Type B pancreatic cell (in vitro differentiated cells): ENCODE measurements at regions not wholly inside any gene's neighbourhood (a gene's known extent, or its start where the extent isn't known, plus 50 kb on each side); places are given as distances from the start of the nearest gene placed in this dataset.

Source experiments
- DNase-seq: peaks from one replicate; pipeline ENCODE4 v3.0.0; 2021; ENCODE audit warnings: mixed read lengths; ENCODE audit not compliant: unreplicated experiment; ENCODE audit errors: extremely low spot score
- H3K27ac Mint-ChIP-seq: 2 replicates; pipeline ENCODE4 v1.8.0; 2021; ENCODE audit warnings: mild to moderate bottlenecking, mixed read lengths
- H3K27me3 Mint-ChIP-seq: 2 replicates; pipeline ENCODE4 v1.8.0; 2021; ENCODE audit warnings: mixed read lengths
- H3K36me3 Mint-ChIP-seq: 2 replicates; pipeline ENCODE4 v1.8.0; 2021; ENCODE audit warnings: mixed read lengths
- H3K4me1 Mint-ChIP-seq: one replicate; pipeline ENCODE4 v1.8.0; 2021; ENCODE audit warnings: mixed read lengths; ENCODE audit not compliant: unreplicated experiment
- H3K4me3 Mint-ChIP-seq: 2 replicates; pipeline ENCODE4 v1.8.0; 2021; ENCODE audit warnings: mild to moderate bottlenecking, mixed read lengths
- H3K9me3 Mint-ChIP-seq: 2 replicates; pipeline ENCODE4 v1.8.0; 2021; ENCODE audit warnings: mixed read lengths
- CTCF ChIP-seq: fragments of 200-600 bp; sonication (generic); conservative IDR thresholded peaks from 2 replicates; pipeline ENCODE4 v1.5.0; 2021; ENCODE audit warnings: antibody characterized with exemption, mild to moderate bottlenecking

DNA sequence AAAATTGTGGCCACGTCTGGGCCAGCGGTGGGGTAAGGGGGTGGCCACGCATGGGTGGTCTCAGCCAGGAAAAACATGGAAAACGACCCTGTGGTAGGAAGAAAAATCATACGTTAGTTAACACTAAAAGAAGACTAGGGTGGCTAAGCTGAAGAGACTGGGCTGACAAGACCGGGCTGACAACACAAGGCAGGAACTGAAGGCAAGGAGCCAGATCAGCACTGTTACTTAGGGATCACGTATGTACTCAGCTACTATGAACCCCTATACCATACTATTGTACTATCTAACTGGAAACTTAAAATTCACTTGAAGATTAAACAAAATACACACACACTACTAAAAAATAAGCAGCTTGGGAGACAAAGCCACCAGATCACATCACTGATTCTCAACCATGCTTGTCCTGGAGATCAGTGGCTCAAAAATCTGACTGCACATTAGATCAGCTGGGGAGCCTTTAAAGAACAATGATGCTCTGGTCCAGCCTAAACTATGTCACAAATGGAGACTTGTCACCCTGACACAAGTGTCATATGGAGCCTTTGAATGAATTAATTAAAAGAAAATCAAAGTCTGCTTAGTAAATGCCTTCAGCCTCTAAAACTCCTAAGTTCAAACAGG is 442.2 kb downstream of the SHQ1 start:
- Mint-ChIP-seq H3K36me3 (peaks cover 7% of the 10 kb centered on the region), H3K9me3 (no peaks in the 10 kb centered on the region), H3K4me1 (peaks cover 51% of the 10 kb centered on the region), H3K27ac (no peak overlapping the region), H3K27me3 (no peaks in the 10 kb centered on the region), H3K4me3 (peak overlapping the region; percentile 15)
- no peak for TF ChIP-seq CTCF
- no peak for DNase-seq

GRCh38 chr3:72401005-72401545 is 447.2 kb downstream of the SHQ1 start:
- Mint-ChIP-seq H3K27me3 (no peaks in the 10 kb centered on the region), H3K4me3 (no peak overlapping the region), H3K27ac (peak overlapping the region; percentile 16), H3K4me1 (peaks cover 49% of the 10 kb centered on the region), H3K9me3 (peaks cover 4% of the 10 kb centered on the region), H3K36me3 (peaks cover 22% of the 10 kb centered on the region)
- DNase-seq: no peak
- no peak for TF ChIP-seq CTCF

GRCh38 chr3:72398781-72399180 is 449.5 kb downstream of the SHQ1 start:
- H3K27me3 Mint-ChIP-seq: no peaks in the 10 kb centered on the region
- peaks cover 4% of the 10 kb centered on the region for H3K9me3 Mint-ChIP-seq
- DNase-seq: no peak
- no peak overlapping the region for H3K4me3 Mint-ChIP-seq
- H3K4me1 Mint-ChIP-seq: peaks cover 35% of the 10 kb centered on the region
- H3K36me3 Mint-ChIP-seq: peaks cover 20% of the 10 kb centered on the region
- H3K27ac Mint-ChIP-seq: no peak overlapping the region
- no peak for TF ChIP-seq CTCF

DNA sequence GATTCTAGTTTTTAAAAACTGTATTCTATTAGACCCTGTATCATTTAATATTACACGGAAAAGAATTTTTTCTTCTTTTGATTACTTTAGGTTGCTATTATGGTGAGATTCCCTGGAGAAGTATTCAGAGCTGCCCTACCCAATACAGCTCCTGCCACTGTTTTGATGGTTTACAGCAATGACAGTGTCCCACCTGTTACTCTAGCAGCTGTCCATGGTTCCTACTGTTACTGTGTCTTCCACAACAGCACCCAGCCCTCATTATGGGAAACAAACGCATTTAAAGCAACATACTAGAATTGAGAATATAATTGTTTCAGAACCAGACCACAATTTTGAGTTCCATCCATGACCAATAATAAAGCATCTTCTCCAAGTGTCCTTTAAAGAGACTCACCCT is 450.7 kb downstream of the SHQ1 start:
- Mint-ChIP-seq H3K27me3 (no peaks in the 10 kb centered on the region), H3K36me3 (peaks cover 20% of the 10 kb centered on the region), H3K9me3 (peaks cover 4% of the 10 kb centered on the region), H3K27ac (no peak overlapping the region), H3K4me1 (peaks cover 34% of the 10 kb centered on the region), H3K4me3 (no peak overlapping the region)
- TF ChIP-seq CTCF: no peak
- DNase-seq: no peak

GRCh38 chr3:72396899-72397298 is 451.3 kb downstream of the SHQ1 start:
- H3K4me3 Mint-ChIP-seq: no peak overlapping the region
- no peaks in the 10 kb centered on the region for H3K27me3 Mint-ChIP-seq
- H3K4me1 Mint-ChIP-seq: peaks cover 34% of the 10 kb centered on the region
- peaks cover 20% of the 10 kb centered on the region for H3K36me3 Mint-ChIP-seq
- TF ChIP-seq CTCF: no peak
- peaks cover 4% of the 10 kb centered on the region for H3K9me3 Mint-ChIP-seq
- no peak for DNase-seq
- no peak overlapping the region for H3K27ac Mint-ChIP-seq
